Large intestine (tissue), 3 donors: ENCODE measurements at regions not wholly inside any gene's neighbourhood (a gene's known extent, or its start where the extent isn't known, plus 50 kb on each side); places are given as distances from the start of the nearest gene placed in this dataset.
"Not testable (repeated sequence)": the region's sequence is repeated elsewhere in the genome, so short reads cannot be mapped to it uniquely, and the experiment has no call there.

Experiments
- DNase-seq, 2 donors: peaks; one replicate each; pipeline versions ENCODE4 v3.0.0 to v3.0.0-alpha.2; 2013
- H3K27ac ChIP-seq: one replicate; pipeline ENCODE4 v1.5.1; 2013; ENCODE audit warnings: low read length
- H3K27me3 ChIP-seq: 2 replicates; pipeline ENCODE4 v1.6.1; 2013; ENCODE audit warnings: low read length; ENCODE audit not compliant: control insufficient read depth, insufficient read depth
- H3K36me3 ChIP-seq: 2 replicates; pipeline ENCODE4 v1.6.1; 2013; ENCODE audit warnings: low read length; ENCODE audit not compliant: control insufficient read depth, insufficient read depth
- H3K4me1 ChIP-seq: one replicate; pipeline ENCODE4 v1.6.1; 2013; ENCODE audit warnings: low read length; ENCODE audit not compliant: control insufficient read depth, insufficient read depth
- H3K4me3 ChIP-seq: one replicate; pipeline ENCODE4 v1.5.1; 2013; ENCODE audit warnings: low read length
- H3K9me3 ChIP-seq: one replicate; pipeline ENCODE4 v1.6.1; 2013; ENCODE audit warnings: mild to moderate bottlenecking, low read depth, low read length, moderate library complexity; ENCODE audit not compliant: control insufficient read depth
- WGBS: methylation state at CpG from one replicate; pipeline ENCODE4 v1.1.5; 2013; ENCODE audit warnings: low lambda C conversion rate; ENCODE audit not compliant: insufficient coverage; 5-methylcytosine and 5-hydroxymethylcytosine counted together

DNA sequence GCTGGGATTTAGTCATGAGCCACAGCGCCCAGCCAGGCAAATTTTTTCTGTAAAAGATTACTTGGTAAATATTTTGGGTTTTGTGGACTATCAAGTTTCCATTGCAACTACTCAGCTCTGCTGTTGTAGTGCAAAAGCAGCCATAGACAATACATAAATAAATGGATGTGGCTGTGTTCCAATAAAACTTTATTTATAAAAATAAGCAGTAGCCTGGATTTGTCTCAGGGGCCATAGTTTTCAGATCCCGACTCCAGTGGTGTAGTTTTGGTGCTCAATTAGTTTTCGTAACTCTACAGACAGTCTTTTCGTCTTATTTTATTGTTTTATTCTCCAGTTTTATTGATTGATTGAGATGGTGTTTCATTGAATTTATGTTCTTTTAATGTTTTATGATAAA is 80.1 kb upstream of the IVNS1ABP start:
- Histone ChIP-seq H3K27ac (no peak overlapping the region), H3K36me3 (no peaks in the 10 kb centered on the region), H3K27me3 (no peaks in the 10 kb centered on the region), H3K9me3 (no peaks in the 10 kb centered on the region), H3K4me1 (no peaks in the 10 kb centered on the region), H3K4me3 (no peak overlapping the region)
- DNase-seq: no peak
- WGBS: no CpG with 5 or more reads among the region's 4 CpGs

DNA sequence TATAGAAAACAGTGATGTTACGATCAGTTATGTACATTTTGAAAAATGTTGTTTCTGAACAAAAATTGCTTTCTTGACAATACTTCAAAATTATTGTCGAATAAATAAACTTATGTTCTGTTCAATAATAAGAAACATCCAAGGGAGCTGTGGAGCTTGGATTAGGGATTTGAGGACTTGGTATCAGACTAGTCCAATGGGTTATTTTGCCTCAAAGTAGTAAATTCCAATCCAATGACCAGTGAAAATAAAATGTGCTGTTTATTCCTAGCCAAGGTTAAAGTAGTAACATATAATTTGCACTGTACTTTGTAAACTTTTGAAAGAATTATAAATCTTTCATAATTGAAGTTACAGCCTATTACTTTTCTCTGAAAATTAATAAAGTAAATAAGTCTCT is 79.1 kb upstream of the IVNS1ABP start:
- Histone ChIP-seq H3K27ac (no peak overlapping the region), H3K36me3 (no peaks in the 10 kb centered on the region), H3K9me3 (no peaks in the 10 kb centered on the region), H3K4me3 (no peak overlapping the region), H3K27me3 (no peaks in the 10 kb centered on the region), H3K4me1 (no peaks in the 10 kb centered on the region)
- WGBS: 100% methylated on average over 2 of the region's 2 CpGs
- no peak for DNase-seq

DNA sequence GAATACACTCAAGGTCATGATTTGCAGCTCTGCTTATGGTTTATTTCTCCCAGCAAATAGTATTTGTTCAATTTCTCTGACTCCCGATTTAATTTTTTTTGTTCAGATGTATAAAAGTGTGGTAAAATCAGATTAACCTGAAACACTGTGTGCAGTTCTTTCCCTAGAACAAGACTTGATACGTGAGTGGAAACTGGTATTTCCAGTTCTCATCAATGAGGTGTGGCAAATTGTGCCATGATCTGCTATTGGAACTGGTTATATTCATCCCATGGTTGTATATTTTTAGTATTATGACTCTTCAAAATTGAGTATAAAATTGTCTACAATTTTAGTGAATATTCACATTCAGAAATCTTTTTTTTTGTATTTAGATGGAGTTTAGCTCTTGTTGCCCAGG is 76.8 kb upstream of the IVNS1ABP start:
- no peaks in the 10 kb centered on the region for H3K36me3 ChIP-seq
- H3K4me3 ChIP-seq: no peak overlapping the region
- H3K27me3 ChIP-seq: no peaks in the 10 kb centered on the region
- WGBS: no CpG with 5 or more reads among the region's 2 CpGs
- H3K9me3 ChIP-seq: no peaks in the 10 kb centered on the region
- no peak overlapping the region for H3K27ac ChIP-seq
- peak; percentile 16 to 55 for DNase-seq
- H3K4me1 ChIP-seq: no peaks in the 10 kb centered on the region

DNA sequence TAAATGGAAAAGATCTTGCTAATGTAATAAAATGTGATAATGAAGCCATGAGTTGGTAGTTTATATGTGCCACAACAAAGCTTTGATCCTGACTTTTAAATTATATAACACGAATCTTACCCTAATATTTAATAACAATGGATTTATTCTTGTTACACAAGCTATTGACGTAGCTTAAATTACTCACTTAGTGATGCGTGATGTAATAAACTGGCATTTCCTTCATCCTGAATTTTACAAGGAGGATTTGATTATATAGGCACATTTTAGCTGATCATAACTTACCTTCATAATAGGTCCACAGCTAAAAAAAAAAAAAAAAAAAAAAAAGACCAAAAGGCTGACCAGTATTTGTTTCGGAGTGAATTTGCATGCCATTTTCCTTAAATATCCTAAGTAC is 76.2 kb upstream of the IVNS1ABP start:
- Histone ChIP-seq H3K27ac (no peak overlapping the region), H3K36me3 (no peaks in the 10 kb centered on the region), H3K4me3 (no peak overlapping the region), H3K27me3 (no peaks in the 10 kb centered on the region), H3K4me1 (no peaks in the 10 kb centered on the region), H3K9me3 (no peaks in the 10 kb centered on the region)
- WGBS: 80% methylated on average over 1 of the region's 4 CpGs
- no peak for DNase-seq

DNA sequence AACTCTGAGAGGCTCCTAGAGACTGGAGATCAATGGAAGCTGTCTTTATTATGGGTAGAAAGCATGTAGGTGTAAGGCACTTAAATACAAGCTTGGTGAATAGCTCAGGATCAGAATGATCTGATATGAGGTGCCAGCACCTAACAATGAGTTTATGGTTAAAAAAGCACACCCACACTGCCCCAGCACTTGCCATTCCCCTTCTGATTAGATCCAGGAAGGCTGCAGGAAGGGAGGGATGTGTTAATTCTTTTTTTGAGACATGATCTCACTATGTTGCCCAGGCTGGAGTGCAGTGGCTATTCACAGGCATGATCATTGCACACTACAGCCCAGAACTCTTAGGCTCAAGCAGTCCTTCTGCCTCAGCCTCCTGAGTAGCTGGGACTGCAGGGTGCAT is 71.8 kb upstream of the IVNS1ABP start:
- H3K4me1 ChIP-seq: peaks cover 4% of the 10 kb centered on the region
- no peaks in the 10 kb centered on the region for H3K27me3 ChIP-seq
- no peak overlapping the region for H3K4me3 ChIP-seq
- no peak overlapping the region for H3K27ac ChIP-seq
- no peaks in the 10 kb centered on the region for H3K9me3 ChIP-seq
- no peak for DNase-seq
- no peaks in the 10 kb centered on the region for H3K36me3 ChIP-seq

DNA sequence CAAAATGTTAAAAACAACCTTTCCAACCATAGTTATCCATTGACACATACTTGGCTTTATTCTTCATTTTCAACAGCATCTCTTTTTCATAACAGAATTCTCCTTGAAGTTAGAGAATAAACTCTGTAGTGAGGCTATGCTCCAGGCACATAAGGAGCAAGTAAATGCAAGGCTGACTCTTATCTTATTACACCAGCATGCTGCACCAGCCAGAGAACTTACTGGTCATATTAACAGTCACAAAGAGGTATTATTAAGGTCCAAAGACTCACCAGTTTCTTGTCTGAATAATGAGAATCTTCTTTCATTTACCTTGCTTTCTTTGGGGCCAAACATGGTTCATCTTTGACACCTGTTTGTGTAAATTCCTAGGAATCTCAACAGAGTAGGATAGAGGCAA is 71.3 kb upstream of the IVNS1ABP start:
- Histone ChIP-seq H3K27ac (no peak overlapping the region), H3K4me1 (peaks cover 4% of the 10 kb centered on the region), H3K27me3 (no peaks in the 10 kb centered on the region), H3K4me3 (no peak overlapping the region), H3K36me3 (no peaks in the 10 kb centered on the region), H3K9me3 (no peaks in the 10 kb centered on the region)
- DNase-seq: peak in 1 of 2 donors; percentile 34

DNA sequence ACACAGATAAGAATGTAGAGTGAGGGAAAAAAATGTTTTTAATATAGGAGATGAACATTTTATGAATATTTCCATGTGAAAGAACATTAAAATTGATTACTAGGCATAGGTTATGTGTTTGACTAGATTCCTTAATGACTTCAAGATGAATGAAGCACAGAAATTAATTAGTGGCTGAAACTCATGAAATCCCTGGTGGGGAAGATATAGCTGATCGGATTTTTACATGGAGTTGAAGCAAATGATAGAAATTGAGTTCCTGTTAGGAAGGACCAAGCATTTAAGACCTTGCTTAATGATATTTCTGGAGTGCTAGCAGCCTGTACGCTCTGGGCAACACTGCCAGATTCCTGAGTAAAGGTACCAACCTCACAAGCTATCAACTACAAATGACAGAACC is 68.9 kb upstream of the IVNS1ABP start:
- no peaks in the 10 kb centered on the region for H3K27me3 ChIP-seq
- no peak overlapping the region for H3K4me3 ChIP-seq
- H3K9me3 ChIP-seq: no peaks in the 10 kb centered on the region
- no peak overlapping the region for H3K27ac ChIP-seq
- no CpG with 5 or more reads among the region's 2 CpGs for WGBS
- H3K4me1 ChIP-seq: peaks cover 4% of the 10 kb centered on the region
- no peaks in the 10 kb centered on the region for H3K36me3 ChIP-seq
- no peak for DNase-seq

DNA sequence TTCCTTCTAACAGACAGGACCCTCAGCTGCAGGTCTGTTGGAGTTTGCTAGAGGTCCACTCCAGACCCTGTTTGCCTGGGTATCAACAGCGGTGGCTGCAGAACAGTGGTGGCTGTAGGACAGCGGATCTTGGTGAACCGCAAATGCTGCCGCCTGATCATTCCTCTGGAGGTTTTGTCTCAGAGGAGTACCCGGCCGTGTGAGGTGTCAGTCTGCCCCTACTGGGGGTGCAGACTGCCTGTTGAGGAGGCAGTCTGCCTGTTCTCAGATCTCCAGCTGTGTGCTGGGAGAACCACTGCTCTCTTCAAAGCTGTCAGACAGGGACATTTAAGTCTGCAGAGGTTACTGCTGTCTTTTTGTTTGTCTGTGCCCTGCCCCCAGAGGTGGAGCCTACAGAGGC is 66.8 kb upstream of the IVNS1ABP start:
- not testable (repeated sequence) for H3K4me1 ChIP-seq, H3K27ac ChIP-seq, H3K4me3 ChIP-seq, H3K27me3 ChIP-seq, DNase-seq, H3K9me3 ChIP-seq, H3K36me3 ChIP-seq
- no CpG with 5 or more reads among the region's 6 CpGs for WGBS

DNA sequence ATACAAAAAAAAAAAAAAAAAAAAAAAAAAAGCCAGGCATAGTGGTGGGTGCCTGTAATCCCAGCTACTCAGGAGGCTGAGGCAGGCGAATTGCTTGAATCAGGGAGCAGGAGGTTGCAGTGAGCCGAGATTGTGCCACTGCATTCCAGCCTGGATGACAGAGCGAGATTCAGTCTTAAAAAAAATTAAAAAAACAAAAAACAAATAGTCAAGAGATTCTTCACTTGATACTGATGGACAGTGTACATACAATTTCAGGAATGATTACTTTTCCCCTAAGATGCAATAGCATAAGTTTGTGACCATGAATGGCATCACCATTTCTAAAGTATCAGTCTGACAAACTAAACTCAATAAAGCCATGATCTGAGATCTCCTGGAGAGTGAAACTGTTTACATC is 60.8 kb upstream of the IVNS1ABP start:
- no peaks in the 10 kb centered on the region for H3K4me1 ChIP-seq
- no peaks in the 10 kb centered on the region for H3K36me3 ChIP-seq
- H3K4me3 ChIP-seq: no peak overlapping the region
- no peak for DNase-seq
- WGBS: 80% methylated on average over 2 of the region's 3 CpGs
- H3K9me3 ChIP-seq: no peaks in the 10 kb centered on the region
- H3K27me3 ChIP-seq: no peaks in the 10 kb centered on the region
- no peak overlapping the region for H3K27ac ChIP-seq

DNA sequence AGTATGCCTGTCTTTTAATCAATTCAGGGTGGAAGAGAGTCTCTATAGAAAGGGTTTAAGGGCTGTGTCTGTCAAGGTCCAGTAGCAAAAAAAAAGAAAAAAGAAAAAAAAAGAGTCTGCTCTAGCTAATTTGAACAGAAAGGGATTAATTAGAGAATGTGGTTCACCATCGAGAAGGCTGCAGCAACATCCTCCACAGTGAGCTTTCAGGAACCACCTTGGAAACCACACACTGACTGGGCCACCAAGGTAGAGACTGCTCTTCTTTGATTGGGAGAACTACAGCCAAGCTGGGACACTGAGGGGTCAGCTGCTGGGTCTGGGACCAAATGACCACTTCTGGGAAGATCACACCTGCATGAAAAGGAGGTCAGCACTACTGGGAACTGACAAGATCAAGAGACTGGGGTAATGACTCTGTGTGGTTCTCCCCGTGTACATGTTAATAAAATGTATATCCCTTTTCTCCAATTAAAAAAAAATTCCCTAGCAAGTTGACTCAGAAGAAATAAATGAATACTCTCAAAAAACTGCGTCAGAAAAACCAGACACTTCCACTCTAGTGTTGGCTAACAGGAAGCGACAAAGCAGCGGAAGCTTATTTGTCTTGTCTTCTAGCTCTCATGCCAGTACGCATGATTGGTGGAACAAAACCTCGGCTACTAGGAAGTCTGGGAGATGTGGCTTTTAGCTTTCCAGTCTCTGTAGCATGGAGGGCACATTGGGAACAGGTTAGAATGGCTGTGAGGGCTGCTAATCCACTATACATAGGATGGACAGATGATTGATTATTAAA is 60.0 kb upstream of the IVNS1ABP start:
- Histone ChIP-seq H3K36me3 (no peaks in the 10 kb centered on the region), H3K27ac (no peak overlapping the region), H3K4me1 (no peaks in the 10 kb centered on the region), H3K27me3 (no peaks in the 10 kb centered on the region), H3K4me3 (no peak overlapping the region), H3K9me3 (no peaks in the 10 kb centered on the region)
- WGBS: 71% methylated on average over 2 of the region's 7 CpGs
- no peak for DNase-seq

DNA sequence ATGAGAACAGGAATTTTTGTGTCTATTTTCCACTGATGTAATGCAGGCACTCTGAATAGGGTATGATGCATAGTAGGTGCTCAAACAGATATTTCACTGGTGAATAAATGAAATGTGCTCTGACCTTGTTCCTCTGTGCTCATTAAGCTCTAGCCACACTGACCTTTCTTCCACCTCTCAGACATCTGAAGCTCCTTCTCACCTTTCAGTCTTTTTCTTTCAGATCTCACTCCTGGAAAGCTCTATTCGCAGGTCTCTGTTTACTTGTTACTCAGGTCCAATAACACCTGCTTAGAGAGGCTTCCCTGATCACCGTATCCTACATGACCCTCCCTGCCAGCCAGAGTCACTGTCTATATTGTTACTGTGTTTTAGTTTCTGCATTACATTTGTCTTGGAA is 59.2 kb upstream of the IVNS1ABP start:
- H3K9me3 ChIP-seq: no peaks in the 10 kb centered on the region
- no peak overlapping the region for H3K27ac ChIP-seq
- H3K27me3 ChIP-seq: no peaks in the 10 kb centered on the region
- no peaks in the 10 kb centered on the region for H3K36me3 ChIP-seq
- H3K4me3 ChIP-seq: no peak overlapping the region
- no peaks in the 10 kb centered on the region for H3K4me1 ChIP-seq
- no peak for DNase-seq
- no CpG with 5 or more reads among the region's 2 CpGs for WGBS
